ENCODE measurements at regions not wholly inside any gene's neighbourhood (a gene's known extent, or its start where the extent isn't known, plus 50 kb on each side); places are given as distances from the start of the nearest gene placed in this dataset.

GRCh38 chr1:67573311-67573872 lies 111.6 kb upstream of the GADD45A start:
- TF ChIP-seq YY1 (IDR thresholded peaks at IDR 0.05; ENCODE audit: low read depth, low read length) (no peak), EP300 (IDR thresholded peaks at IDR 0.05; ENCODE audit: borderline replicate concordance in 1 of 2, control insufficient read depth in 1 of 2, low read depth in 2 of 2, low read length in 2 of 2) (no peak), CTCF (IDR thresholded peaks at IDR 0.05 in 2 of 3, conservative IDR thresholded peaks at IDR 0.05 in 1 of 3; ENCODE audit: control insufficient read depth in 2 of 3, extremely low read depth in 1 of 3, insufficient read depth in 1 of 3, low read depth in 3 of 3, low read length in 3 of 3) (no peak), YBX1 (IDR thresholded peaks at IDR 0.05) (no peak), GATAD2B (conservative IDR thresholded peaks at IDR 0.05; ENCODE audit: low read depth) (no peak), NR2C2 (IDR thresholded peaks at IDR 0.05; ENCODE audit: borderline replicate concordance, control insufficient read depth, insufficient read length, low read depth) (no peak), CBFB (IDR thresholded peaks at IDR 0.05; ENCODE audit: low read depth) (no peak), POLR2A (IDR thresholded peaks at IDR 0.05; ENCODE audit: low read depth, low read length) (no peak), MYC (IDR thresholded peaks at IDR 0.05; ENCODE audit: insufficient read depth, insufficient read length, insufficient replicate concordance, low read length, severe bottlenecking) (no peak), RFX5 (IDR thresholded peaks at IDR 0.05; ENCODE audit: low read depth, low read length) (no peak), ZBTB11 (CRISPR knock-in tag; IDR thresholded peaks at IDR 0.05) (no peak), HCFC1 (IDR thresholded peaks at IDR 0.05; ENCODE audit: low read length) (no peak), CHD2 (IDR thresholded peaks at IDR 0.05; ENCODE audit: borderline replicate concordance, low read depth, low read length) (no peak)

Measured in GM12878 (cell line).